HCT116 (cell line): ENCODE measurements at regions not wholly inside any gene's neighbourhood (a gene's known extent, or its start where the extent isn't known, plus 50 kb on each side); places are given as distances from the start of the nearest gene placed in this dataset.

Experiments used
- ATAC-seq: fragments of 200-7000 bp; cut with Tn5 transposase; 2 replicates; pipeline ENCODE4 v1.9.1; 2020; ENCODE audit warnings: mild to moderate bottlenecking, moderate library complexity
- BruUV-seq: library from RNA; stranded (reverse); fragments of 400-500 nt; replicated peaks from 2 replicates; lab custom pipeline; 2021; lab: Mats Ljungman, UMichigan
- CTCF ChIA-PET: fragments of 300-600 bp; sonication (Branson Sonifier 250); formaldehyde crosslinking; loops from one replicate; lab custom pipeline; 2021; ENCODE audit warnings: antibody characterized with exemption; lab: Charles Lee
- POLR2A ChIA-PET: fragments of 300-600, 350-600 bp; sonication (Branson Sonifier 250); formaldehyde crosslinking; loops from one replicate; lab custom pipeline; 2021; ENCODE audit warnings: antibody characterized with exemption; lab: Charles Lee
- RAD21 ChIA-PET, 2 experiments: fragments of 300-600 bp; sonication (Branson Sonifier 250); formaldehyde crosslinking; loops; one replicate each; lab custom pipeline; 2023; ENCODE audit warnings: low total read pairs in 2 of 2; ENCODE audit not compliant: uncharacterized antibody in 2 of 2, unreplicated experiment in 2 of 2, low non-redundant PET in 1 of 2; lab: Charles Lee
- DNase-seq: peaks from one replicate; pipeline ENCODE4 v3.0.0-alpha.2; 2010; ENCODE audit warnings: low read depth, low spot score
- H2AFZ ChIP-seq: fragments of 200-600 bp; shearing (Covaris generic), sonication (generic); 2 replicates; pipeline ENCODE4 v1.6.1; 2017; ENCODE audit warnings: low read depth, mixed run types, mixed read lengths, antibody characterized with exemption, low read length; ENCODE audit not compliant: poor library complexity, severe bottlenecking
- H3K27ac ChIP-seq: 2 replicates; pipeline ENCODE4 v1.5.1; 2012; ENCODE audit warnings: low read depth, low read length
- H3K27me3 ChIP-seq: fragments of 200-600 bp; sonication (generic); 2 replicates; pipeline ENCODE4 v1.6.1; 2016; ENCODE audit warnings: mixed run types, low read length, mixed read lengths; ENCODE audit not compliant: insufficient read depth
- H3K36me3 ChIP-seq, 2 experiments: fragments of 200-500 bp in 1 of 2; fragments of 200-600 bp in 1 of 2; sonication (Bioruptor generic) in 1 of 2; sonication (generic) in 1 of 2; 2 replicates each; pipeline versions ENCODE4 v1.5.1 to v1.6.1; 2014 to 2016; ENCODE audit warnings: low read length in 2 of 2, inconsistent platforms in 1 of 2, mixed read lengths in 1 of 2, mixed run types in 1 of 2; ENCODE audit not compliant: insufficient read depth in 2 of 2, control insufficient read depth in 1 of 2
- H3K4me1 ChIP-seq, 2 experiments: fragments of 200-600 bp in 1 of 2; sonication (generic) in 1 of 2; 2 replicates each; pipeline versions ENCODE4 v1.5.1 to v1.6.1; 2012 to 2017; ENCODE audit warnings: low read length in 2 of 2, inconsistent platforms in 1 of 2, mild to moderate bottlenecking in 1 of 2, mixed read lengths in 1 of 2, mixed run types in 1 of 2, moderate library complexity in 1 of 2; ENCODE audit not compliant: insufficient read depth in 2 of 2, control insufficient read depth in 1 of 2
- H3K4me2 ChIP-seq: fragments of 200-600 bp; sonication (generic); 2 replicates; pipeline ENCODE4 v1.6.1; 2017; ENCODE audit warnings: mixed run types, low read length, mixed read lengths
- H3K4me3 ChIP-seq, 2 experiments: fragments of 200-600 bp in 1 of 2; sonication (generic) in 1 of 2; replicated peaks in 1 of 2; 2 replicates each; pipeline ENCODE4 v1.5.1; 2011 to 2016; ENCODE audit warnings: low read length in 2 of 2, control low read depth in 1 of 2, low read depth in 1 of 2, mild to moderate bottlenecking in 1 of 2, mixed read lengths in 1 of 2, mixed run types in 1 of 2
- H3K79me2 ChIP-seq: fragments of 200-600 bp; sonication (generic); 2 replicates; pipeline ENCODE4 v1.6.1; 2017; ENCODE audit warnings: mild to moderate bottlenecking, mixed run types, low read length, moderate library complexity, mixed read lengths; ENCODE audit not compliant: insufficient read depth
- H3K9ac ChIP-seq: fragments of 200-600 bp; sonication (generic); 2 replicates; pipeline ENCODE4 v1.6.1; 2016; ENCODE audit warnings: low read length, mixed read lengths
- H3K9me2 ChIP-seq: fragments of 200-600 bp; sonication (generic), shearing (Covaris generic); 2 replicates; pipeline ENCODE4 v1.6.1; 2017; ENCODE audit warnings: mixed run types, mild to moderate bottlenecking, moderate library complexity; ENCODE audit not compliant: insufficient read depth
- H3K9me3 ChIP-seq, 2 experiments: fragments of 200-500 bp in 1 of 2; fragments of 200-600 bp in 1 of 2; sonication (Bioruptor generic) in 1 of 2; sonication (generic) in 1 of 2; 2 replicates each; pipeline ENCODE4 v1.6.1; 2014 to 2017; ENCODE audit warnings: low read length in 2 of 2, mixed read lengths in 2 of 2, inconsistent platforms in 1 of 2, low read depth in 1 of 2, mild to moderate bottlenecking in 1 of 2, mixed run types in 1 of 2, moderate library complexity in 1 of 2; ENCODE audit not compliant: control insufficient read depth in 1 of 2, insufficient read depth in 1 of 2
- H4K20me1 ChIP-seq: fragments of 200-600 bp; sonication (generic), shearing (Covaris generic); 2 replicates; pipeline ENCODE4 v1.6.1; 2017; ENCODE audit warnings: mixed run types, mild to moderate bottlenecking, moderate library complexity; ENCODE audit not compliant: insufficient read depth
- ATF3 ChIP-seq: IDR thresholded peaks from 2 replicates; pipeline ENCODE4 v1.6.1; 2012
- ELF1 ChIP-seq: IDR thresholded peaks from 2 replicates; pipeline ENCODE4 v1.6.1; 2012; ENCODE audit warnings: low read depth, borderline replicate concordance
- JUND ChIP-seq: IDR thresholded peaks from 2 replicates; pipeline ENCODE4 v1.6.1; 2012
- POLR2A ChIP-seq: IDR thresholded peaks from 2 replicates; pipeline ENCODE4 v1.7.0; 2011; ENCODE audit warnings: borderline replicate concordance; ENCODE audit not compliant: insufficient read depth, insufficient read length; ENCODE audit errors: extremely low read depth
- TCF7L2 ChIP-seq: IDR thresholded peaks from 2 replicates; pipeline ENCODE4 v1.7.0; 2011; ENCODE audit warnings: borderline replicate concordance, inconsistent platforms; ENCODE audit not compliant: insufficient read depth, insufficient read length; ENCODE audit errors: extremely low read depth
- YY1 ChIP-seq: IDR thresholded peaks from 2 replicates; pipeline ENCODE4 v1.6.1; 2011; ENCODE audit warnings: low read length, low read depth, moderate library complexity, mild to moderate bottlenecking; ENCODE audit not compliant: insufficient replicate concordance; ENCODE audit errors: extremely low read depth
- ZBTB33 ChIP-seq: IDR thresholded peaks from 2 replicates; pipeline ENCODE4 v1.6.1; 2011; ENCODE audit warnings: mild to moderate bottlenecking, low read length, moderate library complexity; ENCODE audit not compliant: insufficient replicate concordance; ENCODE audit errors: extremely low read depth
- ZFX ChIP-seq: fragments of 450-650 bp; IDR thresholded peaks from 2 replicates; pipeline ENCODE4 v1.6.1; 2017
- intact Hi-C: fragments of 100-400 bp; cut with micrococcal nuclease; formaldehyde crosslinking; loops from 2 replicates; pipeline ENCODE4 v1.10.0; 2022
- TF ChIP-seq, protein P1 (sequence below), 3 experiments: fragments of 200-600 bp in 1 of 3; sonication (generic) in 1 of 3; IDR thresholded peaks in 2 of 3; conservative IDR thresholded peaks in 1 of 3; 2 replicates each; pipeline ENCODE4 v1.5.1; 2012 to 2017; ENCODE audit warnings: low read depth in 2 of 3, low read length in 2 of 3, antibody characterized with exemption in 1 of 3, borderline replicate concordance in 1 of 3, control low read depth in 1 of 3, mild to moderate bottlenecking in 1 of 3, mixed read lengths in 1 of 3, mixed run types in 1 of 3, moderate library complexity in 1 of 3; ENCODE audit not compliant: insufficient read depth in 1 of 3
- TF ChIP-seq, protein P2 (sequence below): IDR thresholded peaks from 2 replicates; pipeline ENCODE4 v1.6.1; 2012; ENCODE audit warnings: low read depth
- TF ChIP-seq, protein P3 (sequence below): IDR thresholded peaks from 2 replicates; pipeline ENCODE4 v1.6.1; 2012

DNA sequence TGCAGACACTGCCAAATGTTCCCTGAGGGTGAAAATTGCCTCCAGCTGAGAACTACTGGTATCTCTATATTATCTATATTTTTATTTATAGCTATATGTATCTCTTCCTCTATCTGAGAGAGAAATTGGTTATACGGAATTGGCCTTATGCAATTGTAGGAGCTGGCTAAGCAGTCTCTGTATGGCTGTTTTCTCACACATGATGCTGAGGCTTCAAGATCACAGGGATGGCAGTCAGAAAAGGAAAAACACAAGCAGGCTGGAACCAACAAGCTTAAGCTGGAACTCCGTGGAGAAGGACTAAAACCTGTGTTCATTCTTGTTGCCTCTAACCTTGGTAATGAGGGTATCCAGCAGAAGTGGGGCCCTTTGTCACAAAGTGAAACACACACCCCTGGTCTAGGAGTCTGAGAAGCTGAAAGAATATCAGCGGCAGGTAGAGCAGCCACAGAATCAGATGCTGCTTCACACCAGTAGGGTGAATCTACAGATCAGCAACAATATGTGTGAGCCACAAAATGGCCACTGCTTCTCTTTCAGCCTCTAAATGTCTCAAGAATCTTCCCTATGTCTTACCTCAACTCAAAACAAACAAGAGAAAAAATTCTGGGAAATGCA, 166.5 kb upstream of the PPP1R2C start (continued):
- TF ChIP-seq JUND, result no peak
- TF ChIP-seq TCF7L2, result no peak
- no peak for TF ChIP-seq ELF1
- TF ChIP-seq, protein P1, sequence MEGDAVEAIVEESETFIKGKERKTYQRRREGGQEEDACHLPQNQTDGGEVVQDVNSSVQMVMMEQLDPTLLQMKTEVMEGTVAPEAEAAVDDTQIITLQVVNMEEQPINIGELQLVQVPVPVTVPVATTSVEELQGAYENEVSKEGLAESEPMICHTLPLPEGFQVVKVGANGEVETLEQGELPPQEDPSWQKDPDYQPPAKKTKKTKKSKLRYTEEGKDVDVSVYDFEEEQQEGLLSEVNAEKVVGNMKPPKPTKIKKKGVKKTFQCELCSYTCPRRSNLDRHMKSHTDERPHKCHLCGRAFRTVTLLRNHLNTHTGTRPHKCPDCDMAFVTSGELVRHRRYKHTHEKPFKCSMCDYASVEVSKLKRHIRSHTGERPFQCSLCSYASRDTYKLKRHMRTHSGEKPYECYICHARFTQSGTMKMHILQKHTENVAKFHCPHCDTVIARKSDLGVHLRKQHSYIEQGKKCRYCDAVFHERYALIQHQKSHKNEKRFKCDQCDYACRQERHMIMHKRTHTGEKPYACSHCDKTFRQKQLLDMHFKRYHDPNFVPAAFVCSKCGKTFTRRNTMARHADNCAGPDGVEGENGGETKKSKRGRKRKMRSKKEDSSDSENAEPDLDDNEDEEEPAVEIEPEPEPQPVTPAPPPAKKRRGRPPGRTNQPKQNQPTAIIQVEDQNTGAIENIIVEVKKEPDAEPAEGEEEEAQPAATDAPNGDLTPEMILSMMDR (IDR thresholded peaks at IDR 0.05 in 2 of 3, conservative IDR thresholded peaks at IDR 0.05 in 1 of 3; ENCODE audit: borderline replicate concordance in 1 of 3, insufficient read depth in 1 of 3, low read depth in 2 of 3, low read length in 2 of 3), result no peak

- DNase-seq (no peak), ATAC-seq (no peak)
- H3K4me1 ChIP-seq, result no peaks in the 10 kb centered on the region
- no peak overlapping the region for H3K4me3 ChIP-seq
- ChIA-PET RAD21 (no interaction called here), POLR2A (no interaction called here), CTCF (no interaction called here)
- H3K4me2 ChIP-seq, result no peak overlapping the region
- H3K79me2 ChIP-seq, result no peaks in the 10 kb centered on the region
- no peaks in the 10 kb centered on the region for H3K9me2 ChIP-seq
- H3K9me3 ChIP-seq, result no peaks in the 10 kb centered on the region
- H2AFZ ChIP-seq, result no peak overlapping the region
- no peak overlapping the region for H3K27ac ChIP-seq
- no peaks in the 10 kb centered on the region for H4K20me1 ChIP-seq
- intact Hi-C loops, result no loop called here
- no peaks in the 10 kb centered on the region for H3K27me3 ChIP-seq
- no peaks in the 10 kb centered on the region for H3K36me3 ChIP-seq
- no TSS peak for BruUV-seq
- H3K9ac ChIP-seq, result no peak overlapping the region
- TF ChIP-seq POLR2A (no peak), ZFX (no peak), ATF3 (no peak), ELF1 (no peak), ZBTB33 (no peak), YY1 (no peak)
- TF ChIP-seq, protein P2, sequence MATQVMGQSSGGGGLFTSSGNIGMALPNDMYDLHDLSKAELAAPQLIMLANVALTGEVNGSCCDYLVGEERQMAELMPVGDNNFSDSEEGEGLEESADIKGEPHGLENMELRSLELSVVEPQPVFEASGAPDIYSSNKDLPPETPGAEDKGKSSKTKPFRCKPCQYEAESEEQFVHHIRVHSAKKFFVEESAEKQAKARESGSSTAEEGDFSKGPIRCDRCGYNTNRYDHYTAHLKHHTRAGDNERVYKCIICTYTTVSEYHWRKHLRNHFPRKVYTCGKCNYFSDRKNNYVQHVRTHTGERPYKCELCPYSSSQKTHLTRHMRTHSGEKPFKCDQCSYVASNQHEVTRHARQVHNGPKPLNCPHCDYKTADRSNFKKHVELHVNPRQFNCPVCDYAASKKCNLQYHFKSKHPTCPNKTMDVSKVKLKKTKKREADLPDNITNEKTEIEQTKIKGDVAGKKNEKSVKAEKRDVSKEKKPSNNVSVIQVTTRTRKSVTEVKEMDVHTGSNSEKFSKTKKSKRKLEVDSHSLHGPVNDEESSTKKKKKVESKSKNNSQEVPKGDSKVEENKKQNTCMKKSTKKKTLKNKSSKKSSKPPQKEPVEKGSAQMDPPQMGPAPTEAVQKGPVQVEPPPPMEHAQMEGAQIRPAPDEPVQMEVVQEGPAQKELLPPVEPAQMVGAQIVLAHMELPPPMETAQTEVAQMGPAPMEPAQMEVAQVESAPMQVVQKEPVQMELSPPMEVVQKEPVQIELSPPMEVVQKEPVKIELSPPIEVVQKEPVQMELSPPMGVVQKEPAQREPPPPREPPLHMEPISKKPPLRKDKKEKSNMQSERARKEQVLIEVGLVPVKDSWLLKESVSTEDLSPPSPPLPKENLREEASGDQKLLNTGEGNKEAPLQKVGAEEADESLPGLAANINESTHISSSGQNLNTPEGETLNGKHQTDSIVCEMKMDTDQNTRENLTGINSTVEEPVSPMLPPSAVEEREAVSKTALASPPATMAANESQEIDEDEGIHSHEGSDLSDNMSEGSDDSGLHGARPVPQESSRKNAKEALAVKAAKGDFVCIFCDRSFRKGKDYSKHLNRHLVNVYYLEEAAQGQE, result no peak
- TF ChIP-seq, protein P3, sequence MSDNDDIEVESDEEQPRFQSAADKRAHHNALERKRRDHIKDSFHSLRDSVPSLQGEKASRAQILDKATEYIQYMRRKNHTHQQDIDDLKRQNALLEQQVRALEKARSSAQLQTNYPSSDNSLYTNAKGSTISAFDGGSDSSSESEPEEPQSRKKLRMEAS, result no peak
- TF ChIP-seq, protein P1 (IDR thresholded peaks at IDR 0.05 in 2 of 3, conservative IDR thresholded peaks at IDR 0.05 in 1 of 3; ENCODE audit: borderline replicate concordance in 1 of 3, insufficient read depth in 1 of 3, low read depth in 2 of 3, low read length in 2 of 3), result no peak
These were observed 168.7 kb upstream of the PPP1R2C start for GRCh38 chrX:42946544-42947194.
